Neural cell (in vitro differentiated cells): ENCODE measurements at regions not wholly inside any gene's neighbourhood (a gene's known extent, or its start where the extent isn't known, plus 50 kb on each side); places are given as distances from the start of the nearest gene placed in this dataset.

Experiments used
- RAD21 ChIP-seq: fragments of 450-650 bp; conservative IDR thresholded peaks from 2 replicates; pipeline ENCODE4 v1.6.1; 2014; ENCODE audit warnings: antibody characterized with exemption, mild to moderate bottlenecking, moderate library complexity
- TAF1 ChIP-seq: IDR thresholded peaks from 2 replicates; pipeline ENCODE4 v1.6.1; 2012; ENCODE audit warnings: low read depth
- TF ChIP-seq, protein P1 (sequence below): fragments of 450-650 bp; IDR thresholded peaks from 2 replicates; pipeline ENCODE4 v1.5.1; 2014; ENCODE audit warnings: antibody characterized with exemption, mild to moderate bottlenecking, moderate library complexity; ENCODE audit not compliant: poor library complexity, severe bottlenecking

DNA sequence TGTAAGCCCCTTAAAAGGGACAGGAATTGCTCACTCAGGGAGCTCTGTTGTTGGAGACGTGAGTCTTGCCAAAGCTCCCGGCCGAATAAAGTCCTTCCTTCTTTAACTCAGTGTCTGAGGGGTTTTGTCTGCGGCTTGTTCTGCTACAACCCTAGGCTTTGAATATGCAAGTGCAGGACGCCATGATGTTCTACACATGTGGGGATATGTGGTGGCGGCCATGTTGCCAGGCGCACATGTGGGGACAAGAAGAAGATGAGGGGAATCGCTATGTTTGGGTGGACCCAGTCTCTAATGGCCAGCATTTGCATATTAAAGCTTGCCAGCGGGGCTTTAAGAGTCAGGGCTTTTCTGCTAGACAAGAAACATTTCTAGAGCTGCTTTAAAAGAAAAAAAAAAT is 96.8 kb upstream of the CA10 start:
- TF ChIP-seq, protein P1, sequence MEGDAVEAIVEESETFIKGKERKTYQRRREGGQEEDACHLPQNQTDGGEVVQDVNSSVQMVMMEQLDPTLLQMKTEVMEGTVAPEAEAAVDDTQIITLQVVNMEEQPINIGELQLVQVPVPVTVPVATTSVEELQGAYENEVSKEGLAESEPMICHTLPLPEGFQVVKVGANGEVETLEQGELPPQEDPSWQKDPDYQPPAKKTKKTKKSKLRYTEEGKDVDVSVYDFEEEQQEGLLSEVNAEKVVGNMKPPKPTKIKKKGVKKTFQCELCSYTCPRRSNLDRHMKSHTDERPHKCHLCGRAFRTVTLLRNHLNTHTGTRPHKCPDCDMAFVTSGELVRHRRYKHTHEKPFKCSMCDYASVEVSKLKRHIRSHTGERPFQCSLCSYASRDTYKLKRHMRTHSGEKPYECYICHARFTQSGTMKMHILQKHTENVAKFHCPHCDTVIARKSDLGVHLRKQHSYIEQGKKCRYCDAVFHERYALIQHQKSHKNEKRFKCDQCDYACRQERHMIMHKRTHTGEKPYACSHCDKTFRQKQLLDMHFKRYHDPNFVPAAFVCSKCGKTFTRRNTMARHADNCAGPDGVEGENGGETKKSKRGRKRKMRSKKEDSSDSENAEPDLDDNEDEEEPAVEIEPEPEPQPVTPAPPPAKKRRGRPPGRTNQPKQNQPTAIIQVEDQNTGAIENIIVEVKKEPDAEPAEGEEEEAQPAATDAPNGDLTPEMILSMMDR, result no peak
- TF ChIP-seq TAF1, result no peak
- no peak for TF ChIP-seq RAD21
